Neural cell (in vitro differentiated cells): ENCODE measurements at regions not wholly inside any gene's neighbourhood (a gene's known extent, or its start where the extent isn't known, plus 50 kb on each side); places are given as distances from the start of the nearest gene placed in this dataset.

ENCODE experiments used
- H2AFZ ChIP-seq: fragments of 200-600, 300-800 bp; sonication (generic), shearing (Covaris generic); 2 replicates; pipeline ENCODE4 v1.6.0; 2014; ENCODE audit warnings: low read depth, mild to moderate bottlenecking, antibody characterized with exemption, low read length, moderate library complexity
- H3F3A ChIP-seq: fragments of 200-600 bp; shearing (Covaris generic); 2 replicates; pipeline ENCODE4 v1.6.1; 2016; ENCODE audit warnings: mild to moderate bottlenecking, moderate library complexity, mixed read lengths, antibody characterized with exemption, low read length; ENCODE audit not compliant: insufficient read depth, poor library complexity, severe bottlenecking
- H3K27ac ChIP-seq: fragments of 200-600, 300-800 bp; sonication (generic), shearing (Covaris generic); 2 replicates; pipeline ENCODE4 v1.5.1; 2014; ENCODE audit warnings: mild to moderate bottlenecking, low read length, moderate library complexity
- H3K27me3 ChIP-seq: fragments of 300-800, 200-600 bp; sonication (generic), shearing (Covaris generic); 2 replicates; pipeline ENCODE4 v1.6.0; 2014; ENCODE audit warnings: mild to moderate bottlenecking, low read depth, low read length, moderate library complexity; ENCODE audit not compliant: insufficient read depth
- H3K36me3 ChIP-seq: fragments of 300-800, 200-600 bp; sonication (generic), shearing (Covaris generic); 2 replicates; pipeline ENCODE4 v1.5.1; 2014; ENCODE audit warnings: mild to moderate bottlenecking, antibody characterized with exemption, low read length, moderate library complexity; ENCODE audit not compliant: insufficient read depth
- H3K4me2 ChIP-seq: fragments of 300-800, 200-600 bp; sonication (generic), shearing (Covaris generic); 2 replicates; pipeline ENCODE4 v1.6.0; 2014; ENCODE audit warnings: mild to moderate bottlenecking, low read length
- H3K4me3 ChIP-seq: fragments of 300-800, 200-600 bp; sonication (generic), shearing (Covaris generic); 2 replicates; pipeline ENCODE4 v1.5.1; 2014; ENCODE audit warnings: mild to moderate bottlenecking, low read length, moderate library complexity
- H3K79me2 ChIP-seq: fragments of 200-600 bp; shearing (Covaris generic); replicated peaks from 2 replicates; pipeline ENCODE4 v1.6.0; 2014; ENCODE audit warnings: mild to moderate bottlenecking, low read length, moderate library complexity; ENCODE audit not compliant: insufficient read depth
- H3K9ac ChIP-seq: fragments of 300-800, 200-600 bp; sonication (generic), shearing (Covaris generic); 2 replicates; pipeline ENCODE4 v1.6.1; 2016; ENCODE audit warnings: mild to moderate bottlenecking, low read length, mixed read lengths
- H3K9me2 ChIP-seq: fragments of 200-600 bp; shearing (Covaris generic); 2 replicates; pipeline ENCODE4 v1.6.1; 2016; ENCODE audit warnings: mild to moderate bottlenecking, low read length, mixed read lengths; ENCODE audit not compliant: insufficient read depth
- H3K9me3 ChIP-seq: fragments of 200-600, 300-800 bp; sonication (generic), shearing (Covaris generic); 2 replicates; pipeline ENCODE4 v1.6.1; 2016; ENCODE audit warnings: mild to moderate bottlenecking, mixed run types, low read length, moderate library complexity, mixed read lengths
- H4K20me1 ChIP-seq: fragments of 200-600 bp; shearing (Covaris generic); 2 replicates; pipeline ENCODE4 v1.6.1; 2016; ENCODE audit warnings: mild to moderate bottlenecking, mixed run types; ENCODE audit not compliant: insufficient read depth
- CTCF ChIP-seq: fragments of 450-650 bp; IDR thresholded peaks from 2 replicates; pipeline ENCODE4 v1.5.1; 2014; ENCODE audit warnings: antibody characterized with exemption, mild to moderate bottlenecking, moderate library complexity; ENCODE audit not compliant: poor library complexity, severe bottlenecking
- EP300 ChIP-seq: fragments of 450-650 bp; conservative IDR thresholded peaks from 2 replicates; pipeline ENCODE4 v1.6.1; 2014; ENCODE audit warnings: antibody characterized with exemption, mild to moderate bottlenecking, moderate library complexity; ENCODE audit not compliant: poor library complexity, severe bottlenecking
- EZH2 ChIP-seq: fragments of 200-600, 300-800 bp; shearing (Covaris generic), sonication (generic); IDR thresholded peaks from 2 replicates; pipeline ENCODE4 v1.6.1; 2014; ENCODE audit warnings: antibody characterized with exemption, low read length, borderline replicate concordance, mild to moderate bottlenecking; ENCODE audit not compliant: insufficient read depth, poor library complexity, severe bottlenecking
- MXI1 ChIP-seq: fragments of 450-650 bp; conservative IDR thresholded peaks from 2 replicates; pipeline ENCODE4 v1.6.1; 2014; ENCODE audit warnings: antibody characterized with exemption, mild to moderate bottlenecking; ENCODE audit not compliant: poor library complexity, severe bottlenecking
- POLR2AphosphoS5 ChIP-seq: IDR thresholded peaks from 2 replicates; pipeline ENCODE4 v1.6.1; 2012
- RAD21 ChIP-seq: fragments of 450-650 bp; conservative IDR thresholded peaks from 2 replicates; pipeline ENCODE4 v1.6.1; 2014; ENCODE audit warnings: antibody characterized with exemption, mild to moderate bottlenecking, moderate library complexity
- REST ChIP-seq: IDR thresholded peaks from 2 replicates; pipeline ENCODE4 v1.6.1; 2012; ENCODE audit warnings: borderline replicate concordance
- SMC3 ChIP-seq: fragments of 450-650 bp; conservative IDR thresholded peaks from 2 replicates; pipeline ENCODE4 v1.6.1; 2014; ENCODE audit warnings: antibody characterized with exemption, mild to moderate bottlenecking, moderate library complexity; ENCODE audit not compliant: poor library complexity
- TAF1 ChIP-seq: IDR thresholded peaks from 2 replicates; pipeline ENCODE4 v1.6.1; 2012; ENCODE audit warnings: low read depth

GRCh38 chr11:104704146-104704830 is 194.0 kb downstream of the CASP12 start:
- Histone ChIP-seq H3F3A (no peaks in the 10 kb centered on the region), H4K20me1 (no peaks in the 10 kb centered on the region), H3K9ac (no peak overlapping the region), H3K4me2 (no peak overlapping the region), H3K9me3 (no peaks in the 10 kb centered on the region), H3K36me3 (no peaks in the 10 kb centered on the region), H3K27ac (no peak overlapping the region), H3K79me2 (no peaks in the 10 kb centered on the region), H3K27me3 (no peaks in the 10 kb centered on the region), H3K4me3 (no peak overlapping the region), H3K9me2 (no peaks in the 10 kb centered on the region), H2AFZ (no peak overlapping the region)
- TF ChIP-seq REST, result no peak
- no peak for TF ChIP-seq RAD21
- TF ChIP-seq TAF1, result no peak
- no peak for TF ChIP-seq SMC3
- no peak for TF ChIP-seq POLR2AphosphoS5
- TF ChIP-seq EZH2, result no peak
- no peak for TF ChIP-seq MXI1
- no peak for TF ChIP-seq CTCF
- TF ChIP-seq EP300, result no peak

DNA sequence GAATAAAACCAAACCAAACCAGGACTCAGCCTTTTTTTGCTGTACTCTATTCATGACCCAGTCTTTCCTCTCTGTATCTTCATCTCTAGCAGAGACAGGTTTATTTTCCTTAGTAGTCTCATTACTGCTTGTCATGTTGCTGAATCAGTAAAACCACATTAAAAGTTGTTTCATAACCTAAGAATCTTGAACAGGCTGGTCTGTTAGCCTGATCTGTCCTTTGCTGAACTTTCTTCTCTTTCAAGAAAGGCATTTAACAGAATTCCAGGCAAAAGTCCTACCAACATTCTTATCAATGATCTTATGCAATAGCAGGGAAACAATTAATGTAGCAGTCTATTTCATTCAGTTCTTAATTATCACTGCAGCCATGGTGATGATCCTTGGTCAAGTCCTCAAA is 197.7 kb downstream of the CASP12 start:
- Histone ChIP-seq H2AFZ (no peak overlapping the region), H3F3A (no peaks in the 10 kb centered on the region), H4K20me1 (no peaks in the 10 kb centered on the region), H3K27me3 (no peaks in the 10 kb centered on the region), H3K36me3 (no peaks in the 10 kb centered on the region), H3K9me2 (no peaks in the 10 kb centered on the region), H3K79me2 (no peaks in the 10 kb centered on the region), H3K4me3 (no peak overlapping the region), H3K27ac (no peak overlapping the region), H3K9me3 (no peaks in the 10 kb centered on the region), H3K4me2 (no peak overlapping the region), H3K9ac (no peak overlapping the region)
- TF ChIP-seq EZH2 (no peak), TAF1 (no peak), POLR2AphosphoS5 (no peak)
